ENCODE measurements at regions not wholly inside any gene's neighbourhood (a gene's known extent, or its start where the extent isn't known, plus 50 kb on each side); places are given as distances from the start of the nearest gene placed in this dataset.

DNA sequence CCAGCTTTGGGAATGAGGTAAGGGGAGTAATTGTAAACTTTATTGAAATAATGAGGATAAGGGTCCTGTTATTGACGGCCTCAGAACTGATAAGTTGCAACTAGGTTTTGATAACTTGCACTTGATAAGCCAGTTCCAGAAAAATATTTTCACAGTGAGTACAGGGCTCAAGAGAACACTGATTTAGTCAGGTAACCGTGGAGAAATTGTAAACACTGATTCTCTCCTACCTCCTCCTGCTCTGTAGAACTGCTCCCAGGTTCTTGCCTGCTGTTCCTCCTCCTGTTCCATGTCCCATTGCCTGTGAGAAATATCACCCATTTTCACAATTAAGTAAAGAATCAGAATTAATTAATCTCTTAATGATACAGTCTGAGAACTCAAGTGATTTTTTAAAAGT is 55.0 kb upstream of the CXXC4 start:
- no peak for TF ChIP-seq REST (IDR thresholded peaks at IDR 0.05; ENCODE audit: insufficient read depth in 1 of 2, low read depth in 2 of 2, low read length in 2 of 2)
- TF ChIP-seq POLR2AphosphoS5 (IDR thresholded peaks at IDR 0.05; ENCODE audit: low read depth, low read length): no peak

Measured in PFSK-1 (cell line).